IgD-negative memory B cell (primary cell): ENCODE measurements at regions not wholly inside any gene's neighbourhood (a gene's known extent, or its start where the extent isn't known, plus 50 kb on each side); places are given as distances from the start of the nearest gene placed in this dataset.

ENCODE experiments used
- H3K27ac Mint-ChIP-seq, 3 donors: one replicate each; pipeline ENCODE4 v1.8.0; 2020 to 2022; ENCODE audit warnings: mild to moderate bottlenecking in 3 of 3, mixed read lengths in 3 of 3, moderate library complexity in 1 of 3
- H3K27me3 Mint-ChIP-seq: one replicate; pipeline ENCODE4 v1.8.0; 2021; ENCODE audit warnings: mixed read lengths
- H3K36me3 Mint-ChIP-seq: one replicate; pipeline ENCODE4 v1.8.0; 2020; ENCODE audit warnings: mild to moderate bottlenecking, mixed read lengths
- H3K4me1 Mint-ChIP-seq, 3 donors: one replicate each; pipeline ENCODE4 v1.8.0; 2020 to 2022; ENCODE audit warnings: mixed read lengths in 3 of 3, mild to moderate bottlenecking in 1 of 3
- H3K4me3 Mint-ChIP-seq, 4 donors: one replicate each; pipeline ENCODE4 v1.8.0; 2020 to 2022; ENCODE audit warnings: mild to moderate bottlenecking in 4 of 4, mixed read lengths in 4 of 4, moderate library complexity in 3 of 4
- H3K9me3 Mint-ChIP-seq, 3 donors: one replicate each; pipeline ENCODE4 v1.8.0; 2020 to 2021; ENCODE audit warnings: mixed read lengths in 3 of 3, mild to moderate bottlenecking in 1 of 3

DNA sequence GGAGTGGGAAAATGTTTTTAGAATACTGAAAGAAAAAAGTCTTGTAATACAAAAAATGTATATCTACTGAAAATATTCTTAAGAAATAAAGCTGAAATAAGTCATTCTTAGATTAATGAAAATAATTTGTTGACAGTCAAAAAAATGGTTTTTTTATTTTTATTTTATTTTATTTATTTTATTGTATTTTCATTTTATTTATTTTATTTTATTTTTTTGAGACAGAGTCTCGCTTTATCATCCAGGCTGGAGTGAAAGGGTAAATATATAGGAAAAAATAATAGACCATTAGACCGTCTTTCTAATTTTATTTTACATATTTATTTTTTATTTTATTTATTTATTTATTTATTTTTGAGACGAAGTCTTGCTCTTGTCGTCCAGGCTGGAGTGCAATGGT lies 1583.6 kb upstream of the TMEFF2 start:
- H3K9me3 Mint-ChIP-seq, result no peaks in the 10 kb centered on the region
- H3K27ac Mint-ChIP-seq, result no peak overlapping the region
- no peaks in the 10 kb centered on the region for H3K27me3 Mint-ChIP-seq
- H3K4me1 Mint-ChIP-seq, result no peaks in the 10 kb centered on the region
- H3K4me3 Mint-ChIP-seq, result no peak overlapping the region
- H3K36me3 Mint-ChIP-seq, result no peaks in the 10 kb centered on the region

- Mint-ChIP-seq H3K4me1 (no peaks in the 10 kb centered on the region), H3K36me3 (no peaks in the 10 kb centered on the region), H3K9me3 (no peaks in the 10 kb centered on the region), H3K27ac (no peak overlapping the region), H3K27me3 (no peaks in the 10 kb centered on the region), H3K4me3 (no peak overlapping the region)
These were observed 1582.3 kb upstream of the TMEFF2 start for GRCh38 chr2:193776988-193777387.

- Mint-ChIP-seq H3K27ac (no peak overlapping the region), H3K4me3 (no peak overlapping the region), H3K4me1 (no peaks in the 10 kb centered on the region), H3K9me3 (no peaks in the 10 kb centered on the region), H3K36me3 (no peaks in the 10 kb centered on the region), H3K27me3 (no peaks in the 10 kb centered on the region)
These were observed 1579.4 kb upstream of the TMEFF2 start for GRCh38 chr2:193774166-193774565.

- no peaks in the 10 kb centered on the region for H3K27me3 Mint-ChIP-seq
- no peaks in the 10 kb centered on the region for H3K9me3 Mint-ChIP-seq
- H3K27ac Mint-ChIP-seq, result no peak overlapping the region
- H3K4me1 Mint-ChIP-seq, result no peaks in the 10 kb centered on the region
- H3K4me3 Mint-ChIP-seq, result no peak overlapping the region
- no peaks in the 10 kb centered on the region for H3K36me3 Mint-ChIP-seq
These were observed 1556.6 kb upstream of the TMEFF2 start for GRCh38 chr2:193751299-193751698.

DNA sequence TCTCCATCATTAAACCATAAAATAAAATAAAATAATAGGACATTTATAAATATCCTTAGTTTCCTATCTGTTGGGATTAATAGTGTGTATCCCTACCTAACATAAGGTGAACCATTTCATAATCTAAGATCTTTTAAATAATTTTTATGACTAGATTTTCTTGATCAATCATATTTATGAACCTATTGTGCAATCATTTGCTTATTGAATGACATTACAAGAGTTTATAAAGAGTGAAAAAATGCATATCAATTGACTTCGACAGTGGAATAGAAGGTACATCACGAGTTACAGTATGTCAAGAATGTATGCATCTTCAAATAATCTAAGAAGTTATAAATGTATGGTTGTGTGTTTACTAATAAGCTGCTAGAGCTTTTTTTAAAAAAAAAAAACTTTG lies 1554.8 kb upstream of the TMEFF2 start:
- Mint-ChIP-seq H3K4me1 (no peaks in the 10 kb centered on the region), H3K27ac (no peak overlapping the region), H3K9me3 (no peaks in the 10 kb centered on the region), H3K36me3 (no peaks in the 10 kb centered on the region), H3K27me3 (no peaks in the 10 kb centered on the region), H3K4me3 (no peak overlapping the region)

GRCh38 chr2:193743089-193743488 lies 1548.4 kb upstream of the TMEFF2 start:
- Mint-ChIP-seq H3K36me3 (no peaks in the 10 kb centered on the region), H3K27ac (no peak overlapping the region), H3K9me3 (peaks cover 0 to 4% (median 0%) of the 10 kb centered on the region in 3 donors), H3K27me3 (no peaks in the 10 kb centered on the region), H3K4me3 (no peak overlapping the region), H3K4me1 (no peaks in the 10 kb centered on the region)

DNA sequence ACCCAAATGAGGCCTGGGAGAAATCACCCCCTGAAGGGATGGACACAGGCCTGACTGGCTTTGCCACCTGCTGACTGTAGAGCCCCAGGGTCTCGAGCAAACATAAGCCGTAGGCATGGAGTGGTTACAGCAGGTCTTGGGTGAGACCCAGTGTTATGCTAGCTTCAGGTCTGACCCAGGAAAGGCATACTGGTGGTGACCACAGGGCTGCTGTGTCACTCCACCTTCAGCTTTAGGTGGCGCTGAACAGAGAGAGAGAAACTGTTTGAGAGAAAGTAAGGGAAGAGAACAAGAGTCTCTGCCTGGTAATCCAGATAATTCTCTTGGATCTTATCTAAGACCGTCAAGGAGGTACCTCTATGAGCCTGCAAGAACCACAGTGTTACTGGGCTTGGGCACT lies 1544.2 kb upstream of the TMEFF2 start:
- Mint-ChIP-seq H3K9me3 (no peaks in the 10 kb centered on the region), H3K4me3 (no peak overlapping the region), H3K27me3 (no peaks in the 10 kb centered on the region), H3K36me3 (no peaks in the 10 kb centered on the region), H3K27ac (no peak overlapping the region), H3K4me1 (no peaks in the 10 kb centered on the region)

DNA sequence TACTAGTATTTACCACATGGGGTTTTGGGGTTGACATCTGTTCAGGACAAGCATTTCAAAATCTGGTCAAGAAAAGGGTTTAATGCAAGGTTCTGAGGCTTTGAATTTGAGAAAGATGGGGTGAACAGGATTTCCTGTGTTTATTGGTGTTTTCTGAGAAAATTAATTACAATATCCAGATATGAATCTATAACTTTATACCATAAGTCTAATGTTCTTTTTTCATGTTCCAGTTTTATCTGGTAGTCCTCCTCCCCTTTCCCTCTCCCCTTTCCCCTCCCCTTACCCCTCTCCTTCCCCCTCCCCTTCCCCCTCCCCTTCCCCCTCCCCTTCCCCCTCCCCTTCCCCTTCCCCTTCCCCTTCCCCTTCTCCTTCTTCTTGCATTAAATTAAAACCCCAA lies 1518.2 kb upstream of the TMEFF2 start:
- Mint-ChIP-seq H3K27ac (no peak overlapping the region), H3K36me3 (no peaks in the 10 kb centered on the region), H3K9me3 (peaks cover 0 to 7% (median 5%) of the 10 kb centered on the region in 3 donors), H3K27me3 (no peaks in the 10 kb centered on the region), H3K4me3 (no peak overlapping the region), H3K4me1 (no peaks in the 10 kb centered on the region)

DNA sequence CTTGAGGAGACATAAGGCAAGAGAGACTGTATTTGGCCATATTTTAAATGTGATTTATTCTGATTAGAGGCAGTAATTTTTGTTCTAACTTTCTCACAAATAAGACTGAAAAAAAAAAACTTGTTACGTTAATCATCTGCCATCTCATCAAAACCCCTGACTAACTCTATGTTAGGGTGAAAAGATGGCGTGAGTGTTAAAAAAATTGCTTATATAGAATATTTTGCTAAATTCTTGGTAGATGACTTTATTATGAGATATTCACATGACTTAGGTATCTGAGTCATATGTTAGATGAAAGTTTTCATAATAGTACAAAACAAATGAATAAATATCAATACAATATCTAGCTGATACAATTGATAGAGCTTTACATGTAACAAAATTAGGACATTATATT lies 1508.7 kb upstream of the TMEFF2 start:
- no peak overlapping the region for H3K4me3 Mint-ChIP-seq
- H3K4me1 Mint-ChIP-seq, result no peaks in the 10 kb centered on the region
- no peaks in the 10 kb centered on the region for H3K27me3 Mint-ChIP-seq
- no peaks in the 10 kb centered on the region for H3K36me3 Mint-ChIP-seq
- H3K27ac Mint-ChIP-seq, result no peak overlapping the region
- peaks cover 0 to 2% (median 0%) of the 10 kb centered on the region in 3 donors for H3K9me3 Mint-ChIP-seq

- no peak overlapping the region for H3K27ac Mint-ChIP-seq
- H3K4me1 Mint-ChIP-seq, result no peaks in the 10 kb centered on the region
- H3K4me3 Mint-ChIP-seq, result no peak overlapping the region
- H3K27me3 Mint-ChIP-seq, result no peaks in the 10 kb centered on the region
- no peaks in the 10 kb centered on the region for H3K9me3 Mint-ChIP-seq
- H3K36me3 Mint-ChIP-seq, result no peaks in the 10 kb centered on the region
These were observed 1506.8 kb upstream of the TMEFF2 start for GRCh38 chr2:193701484-193701883.

- Mint-ChIP-seq H3K4me3 (no peak overlapping the region), H3K4me1 (no peaks in the 10 kb centered on the region), H3K27ac (no peak overlapping the region), H3K36me3 (no peaks in the 10 kb centered on the region), H3K27me3 (no peaks in the 10 kb centered on the region), H3K9me3 (no peaks in the 10 kb centered on the region)
These were observed 1500.6 kb upstream of the TMEFF2 start for GRCh38 chr2:193695367-193695766.

GRCh38 chr2:193693758-193694157 lies 1499.0 kb upstream of the TMEFF2 start:
- no peaks in the 10 kb centered on the region for H3K4me1 Mint-ChIP-seq
- H3K27ac Mint-ChIP-seq, result no peak overlapping the region
- no peaks in the 10 kb centered on the region for H3K27me3 Mint-ChIP-seq
- H3K4me3 Mint-ChIP-seq, result no peak overlapping the region
- H3K9me3 Mint-ChIP-seq, result no peaks in the 10 kb centered on the region
- H3K36me3 Mint-ChIP-seq, result no peaks in the 10 kb centered on the region

- Mint-ChIP-seq H3K36me3 (no peaks in the 10 kb centered on the region), H3K27me3 (no peaks in the 10 kb centered on the region), H3K4me1 (no peaks in the 10 kb centered on the region), H3K9me3 (no peaks in the 10 kb centered on the region), H3K27ac (no peak overlapping the region), H3K4me3 (no peak overlapping the region)
These were observed 1495.8 kb upstream of the TMEFF2 start for GRCh38 chr2:193690572-193690971.

DNA sequence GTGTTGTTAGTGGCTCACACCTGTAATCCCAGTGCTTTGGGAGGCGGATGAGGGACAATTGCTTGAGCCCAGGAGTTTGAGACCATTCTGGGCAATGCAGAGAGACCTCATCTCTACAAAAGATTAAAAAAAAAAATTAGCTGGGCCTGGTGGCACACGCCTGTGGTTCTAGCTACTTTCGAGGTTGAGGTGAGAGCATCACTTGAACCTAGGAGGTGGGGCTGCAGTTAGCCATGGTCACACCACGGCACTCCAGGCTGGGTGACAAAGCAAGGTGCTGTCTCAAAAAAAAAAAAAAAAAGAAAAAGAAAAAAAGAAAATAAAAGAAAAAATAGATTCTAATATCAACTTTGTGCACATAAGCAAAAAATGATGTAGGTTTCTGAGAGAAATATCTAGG lies 1492.5 kb upstream of the TMEFF2 start:
- Mint-ChIP-seq H3K27me3 (no peaks in the 10 kb centered on the region), H3K27ac (no peak overlapping the region), H3K9me3 (no peaks in the 10 kb centered on the region), H3K4me1 (no peaks in the 10 kb centered on the region), H3K4me3 (no peak overlapping the region), H3K36me3 (no peaks in the 10 kb centered on the region)

DNA sequence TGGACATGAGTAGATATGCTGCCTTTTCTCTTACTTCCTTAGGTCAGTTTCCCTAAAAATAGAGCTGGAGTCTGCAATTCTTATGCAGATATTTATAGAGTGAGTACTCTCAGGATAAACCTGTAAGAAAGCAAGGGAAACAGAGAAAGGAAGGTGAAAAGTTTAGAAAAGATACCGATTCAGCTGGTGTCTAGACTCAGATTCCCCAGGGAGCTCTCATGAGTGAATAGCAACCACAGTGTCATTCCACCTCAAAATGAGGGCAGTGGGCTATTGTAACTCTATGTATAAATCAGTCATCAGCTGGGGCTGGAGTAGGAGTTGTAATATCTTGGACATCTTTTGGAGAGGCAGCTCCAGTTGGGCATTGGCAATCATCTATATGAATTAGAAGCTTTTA lies 1485.1 kb upstream of the TMEFF2 start:
- Mint-ChIP-seq H3K4me3 (no peak overlapping the region), H3K27ac (no peak overlapping the region), H3K4me1 (peaks cover 0 to 1% (median 0%) of the 10 kb centered on the region in 3 donors)

DNA sequence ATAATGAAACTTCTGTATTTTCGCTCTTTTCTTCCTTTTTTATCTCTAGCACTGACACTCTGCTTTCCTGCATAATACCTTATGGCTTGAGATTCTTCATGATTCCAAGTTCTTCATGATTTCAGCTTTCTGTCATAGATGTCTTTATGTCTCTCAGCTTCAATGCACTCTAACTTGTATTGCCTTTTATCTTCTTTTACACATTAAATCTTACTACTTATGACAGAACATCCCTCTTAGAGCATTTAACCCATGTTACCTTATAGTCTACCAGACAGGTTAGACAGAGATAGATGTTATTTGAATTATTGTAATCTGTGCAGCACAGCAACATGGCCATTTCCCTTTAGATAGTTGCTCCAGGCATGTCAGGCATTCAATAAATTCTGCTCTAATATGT lies 1475.7 kb upstream of the TMEFF2 start:
- Mint-ChIP-seq H3K27me3 (no peaks in the 10 kb centered on the region), H3K4me3 (no peak overlapping the region), H3K36me3 (no peaks in the 10 kb centered on the region), H3K4me1 (no peaks in the 10 kb centered on the region), H3K9me3 (no peaks in the 10 kb centered on the region), H3K27ac (no peak overlapping the region)

More for the DNA sequence above, 1485.1 kb upstream of the TMEFF2 start:
- peaks cover 0 to 2% (median 0%) of the 10 kb centered on the region in 3 donors for H3K9me3 Mint-ChIP-seq
- H3K36me3 Mint-ChIP-seq, result no peaks in the 10 kb centered on the region
- no peaks in the 10 kb centered on the region for H3K27me3 Mint-ChIP-seq
